ENCODE measurements at regions not wholly inside any gene's neighbourhood (a gene's known extent, or its start where the extent isn't known, plus 50 kb on each side); places are given as distances from the start of the nearest gene placed in this dataset.
"Not testable (repeated sequence)": the region's sequence is repeated elsewhere in the genome, so short reads cannot be mapped to it uniquely, and the experiment has no call there.

DNA sequence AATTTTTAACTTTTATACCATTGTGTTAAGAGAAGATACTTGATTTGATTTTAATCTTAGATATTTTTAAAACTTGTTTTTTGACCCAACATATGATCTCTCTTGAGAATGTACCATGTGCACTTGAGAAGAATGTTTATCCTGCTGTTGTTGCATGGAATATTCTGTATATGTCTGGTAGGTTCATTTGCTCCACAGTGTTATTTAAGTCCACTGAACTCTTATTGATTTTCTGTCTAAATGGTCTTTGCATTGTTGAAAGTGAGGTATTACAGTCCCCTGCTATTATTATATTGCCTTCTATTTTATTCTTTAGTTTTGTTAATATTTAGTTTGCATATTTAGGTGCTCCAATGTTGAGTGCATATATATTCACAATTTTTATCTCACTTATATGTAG, 397.3 kb upstream of the CCDC179 start:
- DNase-seq, result no peak

DNA sequence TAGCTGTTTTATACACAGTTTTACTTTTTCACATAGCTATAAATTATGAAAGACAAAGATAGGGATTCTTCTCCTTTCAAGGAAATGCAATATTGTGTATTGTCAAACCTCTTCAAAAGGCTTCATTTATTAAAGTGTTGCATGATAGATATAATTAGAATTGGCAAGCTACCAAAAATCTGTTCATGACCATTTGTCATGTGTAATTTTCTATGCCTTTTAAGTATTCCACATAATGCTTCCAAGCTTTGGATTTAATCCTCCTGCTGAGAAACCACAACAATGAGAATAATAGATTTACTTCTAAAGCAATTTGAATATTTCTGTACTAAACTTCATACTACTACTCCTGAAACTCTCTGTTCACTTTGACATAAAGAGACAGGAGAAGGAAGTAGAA, 403.2 kb upstream of the CCDC179 start:
- DNase-seq, result no peak

DNA sequence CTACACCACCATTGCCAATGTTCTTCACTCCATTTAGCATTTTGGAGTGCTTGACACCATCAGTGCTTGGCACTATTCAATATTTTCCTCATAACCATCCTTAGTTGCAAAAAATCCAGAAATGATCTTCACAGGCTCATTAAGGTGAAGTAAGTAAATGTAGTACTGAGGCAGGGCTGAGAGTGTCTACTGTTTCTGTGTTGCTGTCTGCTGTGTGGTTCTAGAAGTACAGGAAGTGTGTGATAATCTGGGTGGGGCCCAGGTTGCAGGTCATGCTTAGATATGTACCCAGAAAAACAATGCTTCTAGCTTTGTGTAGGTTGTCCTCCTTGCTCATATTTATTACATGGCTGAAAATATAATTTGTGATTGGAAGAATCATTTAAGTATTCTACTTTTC, 411.8 kb upstream of the CCDC179 start:
- DNase-seq, result no peak

DNA sequence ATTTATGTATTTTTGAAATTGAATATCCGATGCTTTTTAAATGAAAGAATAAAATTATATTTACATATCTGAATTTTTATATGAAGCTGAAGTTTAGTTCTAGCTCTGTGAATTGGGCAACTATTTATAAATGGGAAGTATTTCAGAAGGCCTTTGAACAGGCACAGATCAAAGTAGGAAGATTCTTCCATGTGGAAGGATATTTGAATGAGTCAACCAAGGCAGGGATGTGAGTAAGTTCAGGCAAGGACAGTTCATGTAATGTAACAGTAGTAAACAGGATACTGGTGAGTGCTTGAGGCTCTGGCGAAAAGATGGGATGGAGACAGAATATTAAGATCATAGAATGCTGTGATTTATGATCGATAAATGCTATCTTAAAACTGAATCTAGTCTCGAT, 417.8 kb upstream of the CCDC179 start:
- no peak for DNase-seq

DNA sequence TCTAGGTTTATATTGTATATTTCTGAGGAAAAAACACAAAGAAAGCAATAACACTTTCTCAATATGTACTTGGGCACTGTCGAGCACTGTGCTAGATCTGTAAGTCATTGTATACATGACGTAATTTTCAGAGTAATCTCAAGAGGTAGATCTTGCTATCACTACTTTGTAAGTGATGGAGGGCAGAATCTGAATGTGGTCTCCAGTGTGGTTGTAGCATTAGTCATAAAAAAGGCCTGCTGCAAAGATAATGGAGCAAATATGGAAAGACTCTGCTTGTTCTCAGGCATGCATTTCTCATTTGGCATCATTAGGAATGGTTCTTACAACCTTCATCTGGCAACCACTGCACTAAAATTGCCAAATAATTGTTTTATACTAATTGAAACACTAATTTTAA, 419.8 kb upstream of the CCDC179 start:
- no peak for DNase-seq

DNA sequence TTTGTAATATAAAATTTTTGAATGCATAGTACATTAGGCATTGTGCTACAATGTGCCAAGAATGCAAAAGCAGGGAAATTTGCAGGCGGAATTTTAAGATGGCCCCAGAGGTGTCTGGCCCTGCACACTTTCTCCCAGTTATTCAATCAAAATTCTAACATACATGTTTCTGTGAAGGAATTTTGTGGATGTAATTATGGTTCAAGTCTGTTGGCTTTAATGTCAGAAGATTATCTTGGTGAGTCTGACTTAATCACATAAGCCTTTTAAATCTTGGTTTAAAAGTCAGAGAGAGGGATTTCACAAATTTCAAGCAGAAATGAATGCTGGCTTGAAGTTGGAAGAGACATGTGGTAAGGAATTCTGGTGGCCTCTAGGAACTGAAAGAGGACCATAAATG, 423.4 kb upstream of the CCDC179 start:
- DNase-seq, result no peak

DNA sequence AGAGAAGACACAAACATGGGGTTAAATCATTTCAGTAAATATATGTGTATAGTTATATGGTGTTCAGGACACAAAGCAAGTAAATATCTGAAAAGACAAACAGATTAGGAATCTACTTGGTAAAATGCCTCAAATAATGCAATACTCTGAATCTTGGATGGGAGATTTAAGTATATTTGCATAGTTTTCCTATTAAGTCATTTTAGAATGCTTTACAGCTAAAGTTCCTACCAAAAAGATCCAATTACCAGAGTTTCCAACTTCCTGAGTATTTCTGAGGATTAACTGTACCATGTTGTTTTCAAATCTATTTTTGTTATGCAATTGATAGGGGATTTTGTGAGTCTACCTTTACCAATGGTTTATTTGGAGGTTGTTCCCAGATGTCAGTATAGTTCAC, 424.4 kb upstream of the CCDC179 start:
- no peak for DNase-seq

DNA sequence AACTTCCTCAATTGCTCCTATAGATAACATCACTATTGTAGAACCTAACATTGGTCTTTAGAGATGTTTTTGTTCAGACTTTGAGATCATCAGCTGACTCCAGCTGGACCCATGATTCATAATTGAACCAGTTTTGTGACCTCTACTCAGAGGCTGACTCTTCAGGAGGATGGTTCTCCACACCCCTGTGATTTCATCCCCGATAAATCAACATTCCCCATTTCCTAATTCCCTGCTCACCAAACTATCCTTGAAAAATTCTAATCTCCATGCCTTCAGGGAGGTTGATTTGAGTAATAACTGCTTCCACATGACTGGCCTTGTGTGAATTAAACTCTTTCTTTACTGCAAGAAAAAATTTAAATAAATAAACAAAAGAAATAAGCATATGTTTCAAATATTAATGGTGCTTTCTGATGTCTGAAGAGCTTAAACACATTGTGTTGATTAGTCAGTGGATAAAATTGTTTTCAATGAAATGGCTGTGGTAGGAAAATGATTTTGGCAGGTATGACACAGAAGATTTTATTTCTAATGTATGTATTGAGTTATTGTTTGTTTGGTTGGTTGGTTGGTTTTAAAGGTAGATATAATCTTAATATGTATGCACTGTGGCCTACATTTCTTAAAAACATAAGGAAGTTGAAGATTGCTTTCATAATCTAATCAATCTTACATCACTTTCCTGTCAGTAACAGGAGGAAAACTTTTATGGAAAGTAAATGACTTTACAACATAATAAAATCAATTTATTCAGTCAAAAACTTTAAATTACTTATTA, 427.9 kb upstream of the CCDC179 start:
- DNase-seq, result no peak

DNA sequence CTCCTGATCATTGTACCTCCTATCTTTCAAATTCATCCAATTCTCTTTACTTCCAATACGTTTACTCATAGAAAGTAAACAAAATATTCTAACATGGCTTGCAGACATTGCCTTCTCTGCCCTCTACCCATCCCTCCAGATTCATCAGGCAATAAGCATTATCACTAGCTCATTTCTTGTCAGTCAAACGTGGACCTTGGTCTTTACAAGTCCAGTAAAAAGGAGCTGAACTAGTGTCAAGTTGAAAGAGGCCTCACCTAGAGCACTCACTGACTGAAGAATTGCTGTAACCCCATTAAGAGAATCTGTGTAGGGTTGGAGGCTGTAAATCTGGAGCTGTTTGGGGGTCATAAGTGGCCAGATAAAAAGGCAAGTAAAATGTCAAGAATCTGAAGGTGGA, 435.0 kb upstream of the CCDC179 start:
- no peak for DNase-seq

DNA sequence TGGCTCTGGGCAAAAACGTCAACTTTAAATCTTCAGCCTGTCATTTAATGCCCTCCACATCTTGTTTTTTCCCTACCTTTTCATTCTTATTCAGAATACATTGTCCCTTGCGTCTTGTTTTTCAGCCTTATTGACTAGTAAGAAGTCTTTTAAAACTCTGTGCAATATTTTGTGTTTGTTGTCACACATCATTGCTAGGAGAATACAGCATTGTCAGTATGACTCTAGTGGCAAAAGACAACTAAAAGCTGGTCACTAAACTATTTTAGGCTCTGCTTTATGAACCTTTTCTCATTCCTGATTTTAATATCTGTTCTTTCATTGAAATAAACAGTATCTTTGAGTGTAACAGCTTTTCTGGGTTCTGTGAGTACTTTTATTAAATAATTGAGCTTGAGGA, 447.8 kb upstream of the CCDC179 start:
- DNase-seq, result no peak

DNA sequence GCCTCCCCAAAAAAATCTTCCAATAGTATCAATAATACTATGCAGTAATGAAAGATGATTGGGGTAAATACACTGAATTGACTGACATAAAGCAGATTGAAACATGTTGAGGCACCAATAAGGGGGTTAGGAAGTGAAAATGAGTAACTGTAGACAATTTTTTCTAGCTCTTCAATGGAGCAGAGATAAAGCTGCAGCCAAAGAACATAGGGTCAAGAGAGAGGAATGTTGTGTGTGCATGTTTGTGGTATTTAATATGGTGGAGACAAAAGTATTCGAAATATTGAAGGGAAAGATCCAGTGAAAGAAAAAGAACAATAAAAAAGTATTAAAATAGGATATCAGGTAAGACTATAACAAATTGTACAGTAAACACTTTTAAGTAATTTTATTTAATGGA, 450.0 kb upstream of the CCDC179 start:
- DNase-seq, result no peak

DNA sequence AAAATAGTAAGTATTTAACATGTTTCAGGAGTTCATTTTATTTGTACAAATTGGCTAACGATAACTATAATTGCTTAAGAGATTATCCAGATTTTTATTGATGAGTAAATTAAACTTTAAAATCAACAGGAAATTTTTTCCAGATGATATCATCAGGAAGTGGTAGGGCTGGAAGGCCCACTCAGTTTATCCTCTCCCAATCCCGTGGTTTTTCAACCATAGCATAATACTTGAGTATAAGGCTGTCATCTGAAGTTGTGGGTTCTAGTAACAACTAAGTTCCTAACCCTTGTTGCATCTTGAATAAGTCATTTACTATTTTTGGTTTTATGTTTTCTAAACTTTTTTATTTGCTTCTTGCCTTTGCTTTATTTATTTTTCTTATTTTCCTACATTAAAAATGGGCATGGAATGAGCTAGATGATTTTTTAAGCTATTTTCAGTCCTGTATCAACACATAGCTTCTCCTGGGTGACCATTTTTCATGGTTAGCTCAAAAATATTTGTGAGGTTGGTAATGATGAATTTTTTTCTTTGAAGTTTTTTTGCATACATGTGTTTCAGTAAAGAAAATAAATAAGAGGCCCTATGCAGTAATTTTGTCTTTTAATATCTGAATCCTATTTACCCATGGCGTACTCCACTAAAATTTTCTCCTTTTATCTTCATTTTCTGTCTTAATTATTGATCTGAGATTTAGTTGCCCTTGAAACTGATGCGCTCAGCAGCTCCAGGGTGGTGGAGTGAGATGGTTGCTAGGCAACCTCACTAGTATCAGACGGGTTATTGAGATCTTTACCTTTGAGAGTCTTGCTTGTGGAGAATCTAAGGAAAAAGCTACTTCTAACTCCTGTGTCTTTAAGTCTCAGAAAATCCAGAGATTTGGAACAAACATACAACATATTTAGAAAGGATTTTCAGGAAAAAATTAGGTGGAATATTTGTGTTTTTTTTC, 452.0 kb upstream of the CCDC179 start:
- DNase-seq, result no peak

DNA sequence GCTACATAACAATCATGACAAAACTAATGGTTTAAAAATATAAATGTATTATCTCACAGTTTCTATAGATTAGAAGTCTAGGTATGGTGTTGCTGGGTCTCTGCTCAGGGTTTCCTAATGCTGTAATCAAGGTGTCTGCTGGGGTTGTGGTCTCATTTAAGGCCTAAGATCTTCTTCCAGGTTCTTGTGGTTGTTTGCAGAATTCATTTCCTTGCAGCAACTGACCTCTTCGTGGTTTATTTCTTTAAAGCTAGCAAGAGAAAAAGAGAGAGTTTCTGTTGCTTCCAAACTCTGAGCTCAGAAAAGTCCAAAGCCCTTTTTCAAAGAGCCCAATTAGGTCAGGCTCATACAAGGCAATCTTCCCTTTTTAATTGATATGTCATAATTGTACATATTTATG, 452.7 kb upstream of the CCDC179 start:
- DNase-seq, result no peak

DNA sequence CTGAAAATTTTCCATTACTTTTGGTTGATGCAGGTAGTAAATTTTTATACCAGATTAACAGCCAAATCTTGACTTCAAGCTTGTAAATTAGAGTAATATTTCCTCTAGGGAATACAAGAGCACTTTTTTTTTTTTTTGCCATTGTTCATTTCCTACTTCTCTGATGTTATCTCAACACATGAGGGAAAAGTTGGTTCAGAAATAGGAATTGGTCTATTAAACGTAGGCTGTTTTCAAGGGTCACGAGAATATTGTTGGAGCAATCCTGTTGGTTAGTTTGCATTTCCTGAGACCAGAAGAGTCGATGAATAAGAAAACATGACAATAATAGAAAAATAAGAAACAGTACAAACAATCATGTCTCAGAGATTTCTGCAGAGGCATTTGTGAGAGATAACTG, 453.9 kb upstream of the CCDC179 start:
- no peak for DNase-seq

DNA sequence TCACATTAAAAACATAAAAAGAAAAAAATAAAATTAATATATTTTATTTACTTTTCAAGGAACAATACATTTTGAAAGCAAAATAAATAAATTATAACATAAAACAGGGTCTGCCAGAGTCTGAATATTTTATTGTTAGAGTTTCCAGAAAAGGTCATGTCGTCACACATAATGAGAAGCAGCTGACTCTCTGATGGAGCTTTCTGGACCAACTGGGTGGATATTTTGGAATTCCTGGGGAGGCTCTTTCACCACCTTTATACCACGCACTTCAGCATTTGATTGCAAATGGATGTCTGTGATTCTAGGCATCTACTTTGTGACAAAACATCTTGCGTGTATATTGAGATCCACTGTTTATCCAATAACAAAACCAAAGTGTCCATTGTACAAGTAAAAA, 455.0 kb upstream of the CCDC179 start:
- no peak for DNase-seq

DNA sequence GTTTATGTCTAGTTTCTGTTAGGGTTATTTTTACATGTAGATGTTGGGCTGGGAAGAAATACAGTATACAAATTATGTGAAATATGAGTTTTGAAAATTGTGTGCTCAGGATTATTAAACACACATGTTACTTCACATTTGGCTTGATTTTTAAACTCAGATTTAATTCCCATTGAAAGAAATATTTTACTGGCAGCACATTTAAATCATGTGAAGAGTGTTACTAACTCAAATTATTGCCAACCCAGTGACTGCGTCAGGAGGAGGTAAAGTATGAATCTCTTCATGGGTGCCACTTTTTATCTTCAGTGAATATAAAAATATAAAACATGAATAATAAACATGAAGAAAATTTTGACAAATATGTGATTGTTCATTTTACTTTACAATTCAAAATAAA, 457.5 kb upstream of the CCDC179 start:
- no peak for DNase-seq

DNA sequence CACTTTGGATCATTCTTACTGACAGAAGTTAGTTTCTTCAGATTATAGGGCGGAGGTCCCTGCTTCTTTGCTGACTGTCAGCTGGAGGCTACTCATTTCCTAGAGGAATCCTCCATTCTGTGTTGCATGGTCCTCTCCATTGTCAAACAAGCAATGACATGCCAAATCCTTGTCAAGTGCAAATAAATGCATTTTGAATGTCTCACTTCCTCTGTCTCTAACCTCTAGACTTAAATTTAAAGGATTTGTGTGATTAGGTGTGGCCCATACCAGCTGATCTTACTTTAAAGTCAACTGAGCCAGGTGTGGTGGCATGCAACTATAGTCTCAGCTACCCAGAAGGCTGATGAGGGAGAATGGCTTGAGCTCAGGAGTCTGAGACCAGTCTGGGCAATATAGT, 458.4 kb upstream of the CCDC179 start:
- DNase-seq, result no peak

DNA sequence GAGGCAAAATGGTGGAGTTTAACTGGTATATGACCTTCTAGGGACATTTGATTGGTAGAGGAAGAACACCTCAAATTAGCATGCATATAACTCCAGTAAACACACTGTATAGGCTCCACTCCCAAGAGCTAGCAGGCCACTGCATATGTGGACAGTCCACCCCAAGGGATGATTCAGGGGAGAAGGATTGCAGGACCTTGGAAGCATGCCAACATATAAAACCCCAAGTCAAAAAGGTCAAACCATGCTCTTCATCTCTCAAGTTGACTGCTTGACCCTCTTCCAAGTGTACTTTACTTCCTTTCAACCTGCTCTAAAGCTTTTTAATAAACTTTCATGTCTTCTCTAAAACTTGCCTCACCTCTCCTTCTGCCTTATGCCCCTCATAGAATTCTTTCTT, 459.9 kb upstream of the CCDC179 start:
- no peak for DNase-seq

DNA sequence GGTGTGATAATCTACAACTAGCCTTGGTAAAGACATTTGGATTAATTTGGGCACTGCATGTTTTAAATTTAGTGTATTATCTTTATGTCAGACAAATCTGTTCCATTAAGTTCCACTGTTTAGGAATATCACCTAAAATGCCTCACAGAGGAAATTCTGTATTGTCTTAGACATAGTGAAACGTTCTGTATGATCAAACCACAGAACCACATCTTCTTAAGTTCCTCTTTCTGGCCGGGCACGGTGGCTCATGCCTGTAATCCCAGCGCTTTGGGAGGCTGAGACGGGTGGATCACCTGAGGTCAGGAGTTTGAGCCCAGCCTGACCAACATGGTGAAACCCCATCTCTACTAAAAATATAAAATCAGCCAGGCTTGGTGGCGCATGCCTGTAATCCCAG, 475.3 kb upstream of the CCDC179 start:
- DNase-seq, result not testable (repeated sequence)

DNA sequence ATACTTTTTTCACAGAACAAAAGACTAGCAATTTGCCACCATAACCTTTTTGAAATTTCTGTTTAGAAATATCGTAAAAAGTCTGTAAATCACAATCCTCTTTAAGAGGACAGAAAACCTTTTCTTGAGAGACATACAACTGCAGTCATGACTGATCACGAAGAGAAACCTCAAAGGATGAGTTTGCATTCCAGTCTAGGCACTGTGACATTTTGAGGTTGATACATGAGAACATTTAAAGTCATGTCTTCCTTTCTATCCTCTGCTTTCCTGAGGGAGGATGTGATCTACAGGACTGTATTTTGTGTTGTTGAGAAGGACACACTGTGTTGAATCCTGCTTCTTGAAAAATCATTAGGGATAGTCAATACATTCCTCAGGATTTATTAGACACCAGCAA, 476.7 kb upstream of the CCDC179 start:
- no peak for DNase-seq

DNA sequence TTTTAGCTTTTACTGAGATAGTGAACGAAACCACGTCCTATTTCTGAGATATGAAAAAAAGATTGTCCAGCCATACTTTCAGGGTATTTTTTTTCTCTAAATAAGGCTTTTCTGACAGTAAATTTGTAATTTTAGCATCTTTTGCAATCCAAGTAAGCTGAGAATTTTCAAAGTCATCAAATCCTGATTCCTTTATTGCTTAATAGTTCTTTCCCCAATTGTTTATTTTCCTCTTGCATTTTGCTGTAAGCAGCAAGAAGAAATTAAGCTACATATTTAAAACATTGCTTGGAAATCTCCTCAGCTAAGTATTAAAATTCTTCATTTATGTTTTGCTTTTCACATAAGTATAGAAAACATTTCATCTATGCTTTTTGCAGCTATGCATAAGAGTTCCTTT, 493.3 kb upstream of the CCDC179 start:
- DNase-seq, result no peak

DNA sequence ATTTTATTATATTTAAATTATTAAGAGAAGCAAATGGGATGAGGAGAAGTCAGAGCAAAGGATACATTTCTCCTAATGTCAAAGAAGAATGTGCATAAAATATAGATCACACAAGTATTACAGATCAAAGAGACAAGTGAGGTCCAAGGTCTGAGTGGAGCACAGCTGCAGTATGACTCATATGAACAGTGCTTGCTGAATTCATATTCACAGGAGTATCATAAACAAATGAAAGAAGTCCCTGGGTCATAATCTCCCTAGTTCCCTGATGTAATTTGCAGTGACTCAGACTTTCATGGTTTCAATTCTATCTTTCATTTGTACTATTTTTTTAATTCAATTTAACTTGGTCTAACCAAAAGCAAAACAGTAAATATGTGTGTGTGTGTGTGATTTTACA, 499.0 kb upstream of the CCDC179 start:
- no peak for DNase-seq

DNA sequence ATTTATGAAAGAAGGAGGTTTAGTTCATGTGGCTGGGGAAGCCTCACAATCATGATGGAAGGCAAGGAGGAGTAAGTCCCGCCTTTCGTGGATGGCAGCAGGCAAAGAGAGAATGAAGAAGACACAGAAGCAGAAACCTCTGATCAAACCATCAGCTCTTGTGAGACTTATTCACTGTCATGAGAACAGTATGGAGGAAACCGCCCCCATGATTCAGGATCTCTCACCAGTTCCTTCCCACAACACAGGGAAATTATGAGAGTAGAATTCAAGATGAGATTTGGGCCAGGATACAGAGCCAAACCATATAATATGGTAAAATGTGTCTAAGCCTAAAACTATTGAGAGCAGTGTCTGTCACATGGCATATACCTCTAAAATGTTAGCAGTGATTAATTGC, 503.8 kb upstream of the CCDC179 start:
- no peak for DNase-seq

DNA sequence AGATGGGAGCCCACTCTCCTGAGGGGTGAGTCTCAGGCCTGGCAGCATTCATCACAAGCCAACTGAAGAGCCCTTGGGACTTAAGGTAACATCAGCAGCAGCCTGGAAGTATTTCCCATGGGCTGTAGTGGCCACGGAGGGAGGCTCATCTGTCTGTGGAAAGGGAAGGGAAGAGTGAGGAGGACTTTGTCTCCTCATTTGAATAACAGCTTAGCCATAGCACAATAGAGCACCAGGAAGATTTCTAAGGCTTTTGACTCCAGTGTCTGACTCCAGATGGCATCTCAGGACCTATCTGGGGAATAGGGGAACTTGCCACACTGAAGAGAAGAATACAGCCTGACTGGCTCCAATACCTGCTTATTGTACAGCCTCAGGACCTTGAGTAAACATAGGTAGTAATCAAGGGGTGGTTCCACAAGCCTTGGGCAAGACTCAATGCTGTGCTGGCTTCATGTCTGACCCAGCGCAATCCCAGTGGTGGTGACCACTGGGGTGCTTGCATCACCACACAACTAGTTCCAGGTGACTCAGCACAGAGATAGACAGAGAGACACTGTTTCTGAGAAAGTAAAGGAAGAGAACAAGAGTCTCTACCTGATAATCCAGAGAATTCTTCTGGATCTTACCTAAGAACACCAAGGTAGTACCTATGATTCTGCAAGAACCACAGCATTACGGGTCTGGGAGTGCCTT, 510.5 kb upstream of the CCDC179 start:
- no peak for DNase-seq

Data from activated CD4-positive, alpha-beta T cell treated with anti-CD3 and anti-CD28 coated beads, Interleukin-2, Interleukin-6, amounts not matched to agents 100 ng/mL and 50 ng/mL, durations not matched to agents 16 hours and 8 hours (primary cell).